HuH-7.5 (cell line): ENCODE measurements at regions not wholly inside any gene's neighbourhood (a gene's known extent, or its start where the extent isn't known, plus 50 kb on each side); places are given as distances from the start of the nearest gene placed in this dataset.

ENCODE experiments used
- DNase-seq: peaks from one replicate; pipeline ENCODE4 v3.0.0; 2011; ENCODE audit warnings: low spot score

DNA sequence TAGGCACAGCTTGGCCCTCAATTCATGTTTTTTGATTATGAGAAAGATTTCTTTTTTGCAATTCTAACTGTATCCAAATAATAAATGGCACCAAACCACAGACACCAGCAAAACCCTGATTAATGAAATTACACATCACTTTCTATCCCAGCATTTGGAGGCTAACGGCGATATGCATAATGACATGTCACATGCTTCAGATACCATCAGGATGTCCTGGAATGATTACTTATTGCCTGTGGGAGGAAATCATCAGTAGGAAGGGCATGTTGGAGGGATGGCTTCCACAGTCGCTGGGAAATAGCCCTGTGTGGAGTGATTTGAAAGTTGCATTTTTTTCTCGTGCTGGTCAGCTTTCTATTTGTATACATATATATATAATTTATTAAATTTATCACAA is 121.7 kb downstream of the CMPK2 start:
- no peak for DNase-seq

DNA sequence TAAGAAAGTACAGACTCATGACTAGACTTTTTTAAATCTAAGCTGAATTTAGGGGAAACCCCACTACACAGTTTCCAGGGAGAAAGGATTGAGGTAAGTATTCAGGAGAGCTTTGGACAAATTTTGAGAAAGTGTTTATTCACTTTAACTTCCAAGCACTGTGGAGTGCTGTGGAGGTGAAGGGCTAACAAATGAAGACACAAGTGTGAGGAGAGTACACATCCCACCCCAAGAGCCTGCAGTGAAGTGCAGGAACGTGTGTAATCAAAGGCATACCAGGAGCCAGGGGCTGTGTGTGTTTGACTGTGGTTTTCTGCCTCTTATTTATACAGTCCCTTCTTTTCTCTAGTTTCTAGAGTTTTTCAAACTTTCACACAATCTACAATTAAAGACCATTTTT is 118.3 kb downstream of the CMPK2 start:
- no peak for DNase-seq

DNA sequence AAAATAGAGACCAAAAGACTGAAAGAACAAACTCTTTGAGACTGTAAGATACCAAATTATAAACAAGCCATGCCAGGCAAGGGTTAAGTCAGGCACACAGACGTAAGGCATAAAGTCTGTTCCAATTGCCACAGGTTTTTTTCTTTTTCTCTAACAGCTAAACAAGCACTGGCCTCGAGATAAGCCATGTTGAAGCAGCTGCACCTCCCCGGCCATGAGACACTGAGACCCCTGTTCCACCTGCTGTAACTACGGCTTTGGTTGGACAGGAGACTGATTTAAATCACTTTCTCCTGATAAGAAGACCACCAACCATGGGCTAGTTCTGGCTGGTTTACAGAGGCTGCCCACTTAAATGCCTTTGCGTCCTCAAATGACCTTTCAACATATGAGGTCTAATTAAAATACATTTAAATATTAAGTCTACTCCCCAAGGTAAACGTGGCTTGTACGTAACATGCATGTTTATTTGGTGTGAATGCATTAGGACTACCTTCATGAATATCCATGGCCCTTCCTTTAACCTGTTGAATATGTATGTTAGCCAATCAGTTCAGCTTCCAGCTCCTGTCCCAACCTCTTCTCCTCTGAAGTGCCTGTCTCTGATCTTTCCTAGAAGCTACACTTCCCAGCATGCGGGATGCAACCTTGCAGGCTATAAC is 117.2 kb downstream of the CMPK2 start:
- no peak for DNase-seq

DNA sequence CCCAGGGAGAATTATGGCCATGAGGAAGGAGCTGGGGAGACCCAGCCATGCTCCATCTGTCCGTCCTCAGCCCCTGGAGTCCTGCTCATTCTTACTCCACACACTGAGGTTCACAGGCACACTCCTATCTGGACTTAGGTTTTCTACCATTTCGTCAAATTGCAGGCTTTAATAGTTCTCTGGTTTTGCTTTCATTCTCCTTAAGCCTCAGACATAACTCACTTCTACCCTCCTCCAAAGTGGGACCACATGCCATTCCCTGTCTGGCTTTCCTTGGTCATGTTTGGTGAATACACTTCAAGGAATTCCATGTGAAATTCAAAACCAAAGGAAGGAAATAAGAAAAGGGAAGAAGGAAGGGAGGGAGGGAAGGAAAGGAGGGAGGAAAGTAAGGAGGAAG is 115.7 kb downstream of the CMPK2 start:
- no peak for DNase-seq

DNA sequence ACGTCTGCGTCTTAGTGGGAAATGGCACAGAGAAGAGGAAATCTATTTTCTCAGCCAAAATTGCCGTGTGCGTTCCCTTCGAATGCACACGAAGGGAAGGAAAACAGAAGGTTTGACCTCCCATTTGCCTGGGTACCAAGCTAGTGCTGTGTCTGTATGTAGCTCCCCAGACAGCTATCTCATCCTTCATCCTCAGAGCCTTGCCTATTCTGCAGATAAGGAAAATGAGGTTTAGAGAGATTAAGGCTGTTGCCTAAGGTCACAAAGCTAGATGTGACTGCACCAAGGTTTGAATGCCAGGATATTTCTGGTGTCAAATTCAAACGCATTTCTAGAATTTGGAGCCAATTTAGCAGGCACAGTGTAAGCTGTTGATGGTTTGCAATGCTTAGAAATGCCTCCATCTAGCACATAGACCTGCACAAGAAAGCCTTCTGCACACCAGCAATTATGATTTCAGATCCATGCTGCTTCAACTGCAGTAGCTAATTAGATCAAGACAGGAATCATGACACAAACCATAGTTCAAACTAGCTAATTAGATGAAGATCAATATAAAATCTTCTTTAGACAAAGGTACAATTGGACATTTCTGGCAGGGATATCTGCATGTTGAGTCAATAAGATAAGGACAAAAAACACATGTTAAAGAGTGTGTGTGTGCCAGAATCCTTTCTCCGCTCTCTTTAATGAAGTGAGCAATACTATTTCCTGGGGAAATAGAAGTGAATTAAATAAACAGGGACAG is 115.1 kb downstream of the CMPK2 start:
- DNase-seq: no peak

DNA sequence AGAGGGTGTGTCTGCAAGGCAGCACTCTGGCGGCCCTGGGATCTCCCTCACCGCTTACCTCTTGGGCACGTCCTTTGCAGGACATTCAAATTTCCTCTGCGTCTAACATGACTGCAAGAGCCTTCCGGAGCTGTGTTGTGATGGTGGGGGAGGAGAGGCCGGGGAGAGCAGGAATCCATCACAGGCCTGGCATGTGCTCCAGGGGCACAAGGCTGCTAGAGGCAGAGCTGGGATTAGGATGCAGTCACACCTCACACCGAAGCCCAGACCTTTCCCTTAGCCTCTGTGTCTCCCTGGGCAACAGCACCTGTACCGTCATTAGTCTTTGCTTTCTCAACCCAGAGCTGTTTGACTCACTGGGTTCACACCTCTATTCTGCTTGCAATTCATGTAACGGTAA is 111.3 kb downstream of the CMPK2 start:
- no peak for DNase-seq

DNA sequence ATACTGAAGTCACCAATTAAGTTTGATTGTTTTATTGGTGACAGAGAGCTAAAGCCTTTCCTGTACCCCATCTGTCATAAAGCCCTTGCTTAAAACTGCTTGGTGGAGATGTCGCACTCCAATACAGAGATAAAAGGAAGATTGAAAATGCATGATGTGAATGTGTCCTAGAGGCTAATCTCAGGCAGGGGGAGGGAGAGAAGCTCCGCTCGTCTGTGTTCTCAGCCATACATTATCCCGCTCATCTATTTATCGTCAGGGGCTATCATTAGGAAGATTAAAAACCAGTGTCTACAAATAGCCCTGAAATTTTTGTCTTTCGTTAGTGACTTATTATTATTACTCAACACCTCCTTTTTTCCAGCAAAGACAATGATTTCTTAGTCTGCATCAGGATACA is 110.3 kb downstream of the CMPK2 start:
- no peak for DNase-seq

DNA sequence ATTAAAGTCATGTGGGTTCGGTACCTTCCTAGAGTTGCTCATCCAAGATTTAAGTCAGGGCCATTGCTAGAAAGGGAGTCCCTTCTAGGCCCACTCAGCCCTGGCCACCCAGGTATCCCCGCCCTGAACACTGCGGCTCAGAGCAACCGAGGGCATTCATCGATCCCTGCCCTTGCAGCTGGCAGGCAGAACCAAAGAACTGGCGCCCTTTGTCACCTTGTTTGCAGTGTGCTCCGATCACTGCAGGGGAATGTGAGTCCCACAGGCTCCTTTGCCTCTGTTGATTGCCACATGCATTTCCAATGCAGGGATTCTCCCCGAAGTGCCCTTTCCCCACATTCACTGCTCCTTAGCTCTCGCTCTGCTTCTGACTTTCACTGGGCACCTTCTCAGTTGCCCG is 108.5 kb downstream of the CMPK2 start:
- DNase-seq: no peak

DNA sequence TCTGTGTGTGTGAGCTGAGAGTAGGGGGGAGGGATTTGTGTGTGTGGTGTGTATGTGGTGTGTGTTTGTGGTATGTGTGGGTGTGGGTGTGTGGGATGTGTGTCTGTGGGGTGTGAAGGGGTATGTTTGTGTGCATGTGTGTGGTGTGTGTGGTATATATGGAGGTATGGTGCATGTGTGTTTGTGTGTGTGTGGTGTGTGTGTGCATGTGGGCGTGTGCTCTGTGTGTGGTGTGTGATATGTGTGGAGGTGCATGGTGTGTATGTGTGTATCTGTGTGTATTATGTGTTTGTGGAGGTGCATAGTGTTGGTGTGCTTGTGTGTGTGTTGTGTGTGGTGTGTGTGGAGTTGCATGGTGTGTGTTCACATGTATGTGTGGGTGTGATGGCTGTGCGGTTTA is 106.0 kb downstream of the CMPK2 start:
- DNase-seq: no peak

DNA sequence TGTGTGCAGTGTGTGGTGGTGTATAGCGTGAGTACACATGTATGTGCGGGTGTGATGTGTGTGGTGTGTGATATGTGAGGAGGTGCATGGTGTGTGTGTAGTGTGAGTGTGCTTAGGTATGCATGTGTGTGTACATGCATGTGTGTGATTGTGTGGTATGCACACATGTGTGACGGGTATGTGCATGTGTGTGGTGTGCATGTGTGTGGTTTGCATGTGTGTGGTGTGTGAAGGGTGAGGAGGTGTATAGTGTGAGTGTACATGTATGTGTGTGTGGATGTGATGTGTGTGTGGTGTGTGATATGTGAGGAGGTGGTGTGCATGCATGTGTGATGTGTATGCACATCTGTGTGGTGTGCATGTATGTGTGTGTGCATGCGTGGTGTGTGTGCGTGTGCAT is 105.6 kb downstream of the CMPK2 start:
- no peak for DNase-seq

DNA sequence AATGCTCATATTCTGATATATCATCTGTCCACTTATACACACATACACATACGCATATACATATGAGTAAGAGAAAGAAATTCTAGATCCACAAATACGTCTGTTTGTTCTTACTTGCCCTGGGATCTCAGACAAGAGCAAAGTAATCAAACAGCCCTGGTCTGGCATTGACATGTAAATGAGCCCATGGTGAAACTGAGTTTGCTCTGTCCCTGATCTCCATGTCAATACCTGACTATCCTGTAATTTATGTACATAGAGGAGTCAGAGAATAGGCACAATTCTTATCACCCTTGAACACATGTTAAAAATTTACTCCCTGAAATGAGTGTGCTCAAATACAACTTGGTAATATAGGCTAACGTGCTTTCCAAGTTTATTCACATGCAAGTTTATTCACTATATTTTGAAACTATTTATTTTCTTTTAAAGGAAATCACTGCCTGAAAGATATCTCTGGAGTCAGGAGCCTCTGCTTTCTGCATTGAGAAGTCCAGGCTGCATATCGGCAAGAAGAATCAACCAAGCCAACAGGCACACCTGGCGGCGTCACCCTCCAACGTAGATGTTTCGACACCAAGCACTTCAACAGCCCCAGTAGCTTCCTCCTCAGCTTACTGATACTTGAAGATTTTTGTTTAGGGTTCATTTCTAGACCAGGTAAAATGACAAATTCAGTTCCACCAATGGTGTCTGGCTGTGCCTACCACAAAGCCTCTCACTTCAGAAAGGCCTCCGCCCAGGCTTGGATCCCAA is 100.6 kb downstream of the CMPK2 start:
- no peak for DNase-seq

DNA sequence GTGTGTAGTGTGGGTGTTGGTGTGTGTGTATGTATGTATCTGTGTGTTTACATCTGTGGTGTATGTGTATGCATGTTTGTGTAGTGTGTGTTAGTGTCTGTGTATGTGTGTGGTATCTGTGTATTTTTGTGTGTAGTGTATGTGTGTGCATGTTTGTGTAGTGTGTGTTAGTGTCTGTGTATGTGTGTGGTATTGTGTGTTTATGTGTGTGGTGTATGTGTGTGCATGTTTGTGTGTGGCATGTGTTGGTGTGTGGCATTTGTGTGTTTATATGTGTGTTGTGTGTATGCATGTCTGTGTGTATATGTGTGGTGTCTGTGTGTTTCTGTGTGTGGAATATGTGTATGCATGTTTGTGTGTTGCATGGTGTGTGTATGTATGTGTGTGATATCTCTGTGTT is 96.4 kb downstream of the CMPK2 start:
- DNase-seq: no peak

DNA sequence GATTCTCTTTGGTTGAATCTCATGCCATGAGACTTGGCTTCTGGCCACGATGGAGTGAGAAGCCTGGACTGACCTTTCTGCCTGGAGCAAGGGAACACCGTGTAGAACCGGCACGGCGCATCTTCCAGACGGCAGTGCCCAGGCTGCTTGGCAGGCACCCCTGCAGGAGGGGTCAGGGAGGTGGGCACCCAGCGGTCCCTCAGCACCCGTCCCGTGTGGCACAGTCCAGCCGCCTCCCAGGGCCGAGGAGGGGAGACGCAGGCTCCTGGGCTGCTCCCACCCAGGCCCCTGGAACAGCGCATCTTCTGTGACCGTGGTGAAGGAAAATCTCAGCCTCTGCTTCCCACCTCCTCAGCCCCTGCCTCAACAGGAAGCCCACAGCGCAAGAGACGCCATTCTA is 95.7 kb downstream of the CMPK2 start:
- DNase-seq: no peak

DNA sequence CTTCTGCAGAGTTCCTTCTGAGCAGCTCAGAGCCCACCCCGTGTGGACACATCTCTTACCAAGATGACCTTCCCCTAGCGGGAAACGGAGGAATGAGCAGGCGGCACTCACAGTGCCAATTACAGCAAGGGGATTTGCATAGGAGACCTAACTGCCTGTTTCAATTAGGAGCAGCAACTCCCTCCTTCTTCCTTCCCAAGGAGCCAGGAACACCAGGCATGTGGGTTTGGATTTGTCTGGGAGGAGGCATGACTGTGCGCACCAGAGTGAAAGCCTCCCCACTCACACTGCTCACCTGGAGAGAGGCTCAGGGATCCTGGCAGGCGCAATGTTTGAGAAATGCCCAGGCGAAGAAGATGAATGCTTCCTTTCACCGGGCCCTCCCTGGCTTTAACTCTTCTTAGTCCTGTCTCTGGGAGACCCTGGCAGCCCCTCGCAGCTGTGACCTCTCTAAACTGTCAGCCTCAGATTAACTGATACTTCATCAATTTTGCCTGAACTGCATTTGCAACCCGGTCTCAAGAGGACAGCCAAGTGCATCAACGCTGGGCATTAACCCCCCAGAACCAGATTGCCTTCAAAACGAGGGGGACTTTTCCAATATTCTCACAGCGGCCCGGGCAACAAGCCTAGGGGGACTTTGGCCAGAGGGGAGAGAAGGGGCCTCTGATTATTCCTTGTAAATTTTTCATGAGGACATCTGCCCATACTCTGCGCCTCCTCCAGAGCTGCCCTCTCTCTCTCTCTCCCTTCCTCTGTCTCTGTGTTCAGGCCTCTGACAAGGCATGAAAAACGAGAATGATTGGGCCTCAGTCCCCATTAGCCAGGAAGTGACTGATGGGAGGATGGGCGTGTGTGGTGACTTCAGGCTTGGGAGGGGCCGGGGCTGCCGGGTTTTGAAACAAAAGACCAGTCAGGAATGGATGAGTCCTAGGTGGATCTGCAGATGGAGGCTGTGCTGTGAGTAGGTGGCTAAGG is 93.8 kb downstream of the CMPK2 start:
- no peak for DNase-seq

DNA sequence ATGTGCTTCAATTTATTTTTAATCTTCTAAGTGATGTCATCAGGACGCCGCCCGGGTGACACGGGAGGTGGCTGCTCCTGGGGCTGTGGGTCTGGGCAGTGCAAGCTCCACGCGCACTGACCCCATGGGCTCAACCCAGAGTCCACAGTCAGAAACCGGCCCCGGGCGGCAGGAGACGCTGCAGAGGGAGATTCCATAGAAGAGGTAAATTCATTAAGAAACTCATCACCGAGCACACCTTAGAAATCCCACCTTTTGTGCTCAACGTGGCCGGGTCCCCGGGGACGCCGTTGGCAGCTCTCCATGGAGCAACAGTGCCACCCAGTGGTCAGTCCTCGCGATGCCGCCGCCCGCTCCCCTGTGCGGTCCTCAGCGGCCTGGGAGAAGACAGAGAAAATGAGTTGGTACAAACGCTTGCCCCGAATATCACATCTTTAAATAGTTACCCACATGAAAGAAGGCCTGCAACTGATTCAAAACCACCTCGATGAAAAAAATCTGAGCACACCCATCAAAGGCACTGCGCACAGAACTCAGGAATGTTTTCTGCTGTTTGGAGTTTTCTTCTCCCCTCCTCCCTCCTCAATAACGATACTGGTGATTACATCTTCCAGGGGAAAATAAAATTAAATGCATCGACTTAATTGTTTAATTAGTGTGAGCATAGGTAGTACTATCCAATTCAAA is 92.6 kb downstream of the CMPK2 start:
- peak; percentile 58 for DNase-seq

DNA sequence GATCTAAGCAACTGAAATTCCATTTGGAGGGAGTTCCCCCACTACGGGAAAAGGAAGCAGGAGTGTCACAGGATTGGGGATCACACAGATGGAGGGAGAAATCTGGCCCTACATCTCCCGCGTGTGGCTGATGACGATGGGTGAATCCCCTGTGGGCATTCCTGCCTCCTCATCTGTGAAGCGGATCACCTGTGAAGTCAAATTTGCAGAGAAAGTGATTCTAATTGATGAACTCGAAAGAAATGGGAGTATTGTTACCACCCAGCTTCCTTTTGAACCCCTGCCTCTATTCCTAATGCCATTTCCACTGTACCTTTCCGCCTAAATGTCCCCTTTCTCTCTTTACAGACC is 92.0 kb downstream of the CMPK2 start:
- DNase-seq: no peak

DNA sequence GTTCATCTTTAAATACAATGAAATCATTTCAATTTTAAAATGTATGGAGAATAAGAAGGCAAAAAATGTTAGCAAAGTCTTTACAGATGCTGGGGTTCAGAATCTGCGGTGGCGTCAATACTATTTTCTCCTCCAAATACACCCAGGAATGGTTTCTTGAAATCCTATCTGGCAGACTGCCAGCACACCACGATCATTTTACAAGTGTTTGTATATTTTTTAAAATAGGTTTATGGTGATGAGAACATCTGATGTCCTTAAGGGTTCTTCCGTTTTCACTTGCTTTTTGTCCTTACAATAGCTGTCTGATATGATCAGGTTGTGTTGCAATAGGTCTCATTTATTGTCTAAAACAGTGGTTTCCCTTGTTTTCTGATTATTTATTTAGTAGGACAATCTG is 89.6 kb downstream of the CMPK2 start:
- DNase-seq: no peak

DNA sequence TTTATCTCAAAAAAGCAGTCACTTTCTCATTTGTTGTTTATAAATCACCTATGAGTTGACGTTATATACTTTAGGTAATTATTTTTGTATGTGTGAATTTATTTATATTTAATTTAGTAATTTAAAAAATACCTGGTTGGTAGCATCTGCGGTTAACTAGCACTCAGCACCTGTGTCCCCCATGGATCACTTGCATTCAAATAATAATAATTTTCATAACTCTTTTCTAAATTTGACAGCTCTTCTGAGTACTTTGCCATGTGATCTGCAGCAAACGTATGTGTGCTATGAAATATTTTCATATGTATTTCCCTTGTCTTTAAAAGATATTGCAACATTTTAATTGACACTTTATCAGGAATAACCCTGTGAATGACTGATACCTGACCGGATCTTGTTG is 88.1 kb downstream of the CMPK2 start:
- DNase-seq: no peak

DNA sequence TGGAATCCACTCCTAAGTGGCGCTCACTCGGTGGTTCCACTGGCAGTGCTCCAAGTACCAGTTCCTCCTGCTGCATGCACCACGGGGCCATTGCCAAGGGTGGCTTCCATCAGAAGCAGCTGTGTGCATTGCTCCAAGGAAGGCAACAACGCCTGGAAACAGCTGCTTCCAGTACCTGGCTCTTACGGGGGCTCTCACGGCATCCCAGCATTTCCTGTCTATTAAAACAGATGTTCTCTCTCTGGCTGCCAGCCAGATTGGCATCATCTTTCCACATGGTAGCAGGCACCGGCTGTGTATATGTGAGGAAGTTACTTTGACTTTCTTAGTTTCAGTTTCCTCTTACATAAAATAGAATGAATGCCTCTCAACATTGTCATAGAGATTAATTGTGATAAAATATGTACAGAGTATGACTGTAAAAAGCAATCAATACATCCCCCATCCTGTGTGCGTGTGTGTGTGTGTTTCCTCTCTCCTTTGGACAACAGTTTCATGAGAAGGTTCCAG is 84.9 kb downstream of the CMPK2 start:
- no peak for DNase-seq

DNA sequence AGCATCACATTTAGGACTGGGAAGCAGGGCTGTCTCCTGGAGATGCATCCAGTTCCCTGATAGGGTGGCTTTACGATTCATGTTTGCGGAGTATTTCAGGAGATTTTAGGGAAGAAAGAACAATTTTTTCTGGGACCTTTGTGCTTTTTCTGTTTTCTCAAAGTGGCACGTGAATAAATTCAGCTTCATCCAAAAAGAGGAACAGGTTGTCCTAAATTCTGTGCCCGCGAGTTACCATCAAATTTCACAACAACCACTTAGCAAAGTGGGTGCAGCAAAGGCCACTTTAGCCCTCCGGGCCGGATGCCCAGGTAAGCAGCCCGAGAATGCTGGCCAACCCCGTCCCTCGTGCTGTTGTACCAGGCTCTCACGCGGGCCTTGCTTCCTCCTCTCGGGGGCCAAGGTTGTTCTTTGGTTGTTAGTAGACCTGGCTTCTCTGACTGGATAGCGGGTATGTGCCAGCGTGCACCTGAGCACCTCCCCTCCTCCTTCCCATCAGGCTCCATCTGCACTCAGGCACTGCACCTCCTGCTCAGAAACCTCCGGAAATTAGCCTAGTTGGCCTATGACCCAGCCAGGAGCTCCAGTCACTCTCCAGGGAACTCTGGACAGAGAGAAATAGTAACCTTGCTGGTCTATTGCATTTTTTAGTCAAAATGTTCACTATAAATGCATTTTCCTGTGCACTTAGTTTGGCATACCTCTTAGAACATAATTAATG is 83.0 kb downstream of the CMPK2 start:
- no peak for DNase-seq

DNA sequence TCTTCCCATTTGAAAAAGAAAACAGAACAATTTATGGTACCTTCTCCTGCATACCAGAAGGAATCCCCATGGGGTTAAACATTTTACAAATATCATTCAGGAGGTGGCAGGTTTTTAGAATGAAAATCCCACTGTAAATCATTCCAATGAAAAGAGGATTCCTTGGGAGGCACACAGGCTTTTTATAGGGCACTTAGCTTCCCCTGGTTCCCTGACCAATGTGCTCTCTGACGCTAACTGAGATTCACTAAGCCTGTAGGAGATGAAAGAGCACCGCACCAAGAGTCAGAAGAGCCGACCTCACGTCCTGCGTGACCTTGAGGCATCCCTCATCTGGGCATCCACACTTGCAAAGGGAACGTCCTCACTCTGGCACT is 82.5 kb downstream of the CMPK2 start:
- DNase-seq: no peak
